ENCODE measurements at regions not wholly inside any gene's neighbourhood (a gene's known extent, or its start where the extent isn't known, plus 50 kb on each side); places are given as distances from the start of the nearest gene placed in this dataset.

- DNase-seq, result no peak
- Mint-ChIP-seq H3K9me3 (peaks cover 2% of the 10 kb centered on the region), H3K27ac (no peak overlapping the region), H3K4me1 (no peaks in the 10 kb centered on the region), H3K36me3 (ENCODE audit: low read depth) (no peaks in the 10 kb centered on the region), H3K4me3 (no peak overlapping the region), H3K27me3 (no peaks in the 10 kb centered on the region)
- ChIA-PET CTCF (no interaction called here), POLR2A (no interaction called here)
Measured at GRCh38 chr15:87805117-87805820, 451.3 kb downstream of the NTRK3 start.

- Mint-ChIP-seq H3K4me1 (no peaks in the 10 kb centered on the region), H3K36me3 (ENCODE audit: low read depth) (no peaks in the 10 kb centered on the region)
- CTCF ChIA-PET, result no interaction called here
Measured at GRCh38 chr15:87804451-87804850, 452.1 kb downstream of the NTRK3 start.

GRCh38 chr15:87799838-87800237 lies 456.7 kb downstream of the NTRK3 start:
- Mint-ChIP-seq H3K4me3 (no peak overlapping the region), H3K4me1 (no peaks in the 10 kb centered on the region), H3K36me3 (ENCODE audit: low read depth) (no peaks in the 10 kb centered on the region), H3K9me3 (no peaks in the 10 kb centered on the region), H3K27ac (no peak overlapping the region), H3K27me3 (no peaks in the 10 kb centered on the region)
- no peak for DNase-seq
- ChIA-PET POLR2A (no interaction called here), CTCF (no interaction called here)

More at GRCh38 chr15:87804451-87804850, 452.1 kb downstream of the NTRK3 start:
- Mint-ChIP-seq H3K27ac (no peak overlapping the region), H3K9me3 (peaks cover 2% of the 10 kb centered on the region), H3K27me3 (no peaks in the 10 kb centered on the region), H3K4me3 (no peak overlapping the region)
- POLR2A ChIA-PET, result no interaction called here
- DNase-seq, result no peak

- Mint-ChIP-seq H3K27ac (no peak overlapping the region), H3K36me3 (ENCODE audit: low read depth) (no peaks in the 10 kb centered on the region), H3K4me3 (no peak overlapping the region), H3K4me1 (no peaks in the 10 kb centered on the region), H3K9me3 (no peaks in the 10 kb centered on the region), H3K27me3 (no peaks in the 10 kb centered on the region)
- ChIA-PET CTCF (no interaction called here), POLR2A (no interaction called here)
- no peak for DNase-seq
Measured at GRCh38 chr15:87799428-87799827, 457.1 kb downstream of the NTRK3 start.

DNA sequence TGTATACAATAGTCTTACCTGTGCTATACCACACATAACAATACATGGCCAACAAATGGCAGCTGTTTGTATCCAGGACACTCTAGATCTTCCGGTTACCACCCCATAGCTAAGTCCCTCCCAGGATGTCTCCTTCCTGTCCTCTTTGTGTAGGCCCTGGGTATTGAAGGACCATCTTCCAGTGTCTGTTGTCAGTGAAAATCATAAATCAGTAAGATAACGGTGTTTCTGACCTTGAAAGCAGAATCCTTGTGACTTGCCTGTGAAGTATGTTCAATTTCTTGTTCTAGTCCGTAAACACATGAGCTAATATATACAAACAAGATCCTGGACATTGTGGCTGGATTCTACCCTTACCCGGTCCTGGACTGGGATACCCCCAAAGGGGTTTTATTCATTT lies 462.8 kb downstream of the NTRK3 start:
- Mint-ChIP-seq H3K27me3 (no peaks in the 10 kb centered on the region), H3K4me3 (no peak overlapping the region), H3K9me3 (no peaks in the 10 kb centered on the region), H3K36me3 (ENCODE audit: low read depth) (no peaks in the 10 kb centered on the region), H3K27ac (no peak overlapping the region), H3K4me1 (no peaks in the 10 kb centered on the region)
- CTCF ChIA-PET, result no interaction called here
- POLR2A ChIA-PET, result no interaction called here
- no peak for DNase-seq

GRCh38 chr15:87792250-87793040 lies 464.1 kb downstream of the NTRK3 start:
- CTCF ChIA-PET, result interaction anchor here (0.7 kb wide), 1 partner anchor 116 kb away, joined by 3 read pairs; no protein-coding TSS in a partner anchor
- Mint-ChIP-seq H3K27ac (no peak overlapping the region), H3K4me3 (no peak overlapping the region), H3K27me3 (no peaks in the 10 kb centered on the region), H3K9me3 (no peaks in the 10 kb centered on the region), H3K4me1 (no peaks in the 10 kb centered on the region), H3K36me3 (ENCODE audit: low read depth) (no peaks in the 10 kb centered on the region)
- POLR2A ChIA-PET, result no interaction called here
- DNase-seq, result no peak

GRCh38 chr15:87781959-87782625 lies 474.4 kb downstream of the NTRK3 start:
- no peak for DNase-seq
- no peaks in the 10 kb centered on the region for H3K27me3 Mint-ChIP-seq
- ChIA-PET CTCF (no interaction called here), POLR2A (no interaction called here)
- H3K36me3 Mint-ChIP-seq (ENCODE audit: low read depth), result no peaks in the 10 kb centered on the region
- no peaks in the 10 kb centered on the region for H3K4me1 Mint-ChIP-seq
- no peak overlapping the region for H3K27ac Mint-ChIP-seq
- no peak overlapping the region for H3K4me3 Mint-ChIP-seq
- no peaks in the 10 kb centered on the region for H3K9me3 Mint-ChIP-seq

GRCh38 chr15:87779746-87780145 lies 476.8 kb downstream of the NTRK3 start:
- no peaks in the 10 kb centered on the region for H3K36me3 Mint-ChIP-seq (ENCODE audit: low read depth)
- no peaks in the 10 kb centered on the region for H3K9me3 Mint-ChIP-seq
- no peaks in the 10 kb centered on the region for H3K27me3 Mint-ChIP-seq
- POLR2A ChIA-PET, result no interaction called here
- CTCF ChIA-PET, result no interaction called here
- DNase-seq, result no peak
- H3K4me3 Mint-ChIP-seq, result no peak overlapping the region
- no peak overlapping the region for H3K27ac Mint-ChIP-seq
- H3K4me1 Mint-ChIP-seq, result no peaks in the 10 kb centered on the region

- no peaks in the 10 kb centered on the region for H3K4me1 Mint-ChIP-seq
- H3K27ac Mint-ChIP-seq, result no peak overlapping the region
- no peaks in the 10 kb centered on the region for H3K27me3 Mint-ChIP-seq
- no peak overlapping the region for H3K4me3 Mint-ChIP-seq
- POLR2A ChIA-PET, result no interaction called here
- no peak for DNase-seq
- no peaks in the 10 kb centered on the region for H3K36me3 Mint-ChIP-seq (ENCODE audit: low read depth)
- no peaks in the 10 kb centered on the region for H3K9me3 Mint-ChIP-seq
- CTCF ChIA-PET, result no interaction called here
Measured at GRCh38 chr15:87778358-87778757, 478.2 kb downstream of the NTRK3 start.

DNA sequence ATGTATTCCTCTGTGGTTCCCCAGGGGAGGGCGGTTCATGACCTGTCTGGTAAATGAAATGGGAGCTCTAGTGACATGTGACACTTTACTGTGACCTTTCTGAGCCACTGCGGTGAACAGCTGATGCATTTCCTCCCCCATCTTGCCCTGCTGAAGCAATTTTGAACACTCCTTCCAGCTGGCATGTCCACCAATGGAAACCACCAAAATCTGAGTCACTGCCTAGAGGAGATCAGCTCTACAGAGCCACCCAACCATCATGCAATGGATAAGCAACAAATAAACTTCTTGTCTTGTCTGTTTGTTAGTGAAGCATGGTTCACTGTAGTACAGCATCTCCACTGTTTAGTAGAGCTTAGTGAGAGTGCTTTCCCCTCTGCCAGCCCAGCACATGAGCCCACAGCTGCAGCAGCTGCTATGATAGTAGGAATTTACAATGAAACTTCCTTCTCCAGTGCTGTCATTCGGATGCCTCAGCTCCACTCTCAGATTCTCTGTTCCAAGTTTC lies 479.4 kb downstream of the NTRK3 start:
- no peaks in the 10 kb centered on the region for H3K36me3 Mint-ChIP-seq (ENCODE audit: low read depth)
- H3K27me3 Mint-ChIP-seq, result no peaks in the 10 kb centered on the region
- POLR2A ChIA-PET, result no interaction called here
- H3K4me3 Mint-ChIP-seq, result no peak overlapping the region
- CTCF ChIA-PET, result no interaction called here
- no peak for DNase-seq
- no peaks in the 10 kb centered on the region for H3K4me1 Mint-ChIP-seq
- no peaks in the 10 kb centered on the region for H3K9me3 Mint-ChIP-seq
- no peak overlapping the region for H3K27ac Mint-ChIP-seq

DNA sequence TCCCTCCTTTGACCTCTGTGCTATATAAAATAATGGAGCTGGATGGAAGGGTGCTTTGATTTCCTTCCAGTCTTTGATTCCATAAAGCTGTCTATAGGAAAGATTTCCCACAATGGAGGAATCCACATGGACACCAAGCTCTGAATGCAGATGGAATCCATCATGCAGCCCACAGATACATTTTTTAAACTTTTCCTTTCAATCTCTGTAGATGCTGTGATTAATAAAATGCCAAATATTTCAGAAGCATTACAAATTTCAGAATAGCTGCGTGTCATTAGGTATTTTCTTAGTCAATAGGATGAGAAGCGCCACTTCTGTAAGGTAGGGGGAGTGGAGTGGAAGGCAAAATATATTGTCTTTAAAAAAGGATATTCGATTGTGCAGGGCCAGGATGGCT lies 489.0 kb downstream of the NTRK3 start:
- POLR2A ChIA-PET, result no interaction called here
- CTCF ChIA-PET, result no interaction called here

GRCh38 chr15:87764461-87765240 lies 491.9 kb downstream of the NTRK3 start:
- Mint-ChIP-seq H3K4me3 (no peak overlapping the region), H3K36me3 (ENCODE audit: low read depth) (no peaks in the 10 kb centered on the region), H3K27ac (no peak overlapping the region), H3K27me3 (no peaks in the 10 kb centered on the region), H3K4me1 (peaks cover 7% of the 10 kb centered on the region), H3K9me3 (peaks cover 2% of the 10 kb centered on the region)
- ChIA-PET POLR2A (no interaction called here), CTCF (no interaction called here)
- no peak for DNase-seq

More for the DNA sequence above, 489.0 kb downstream of the NTRK3 start:
- no peaks in the 10 kb centered on the region for H3K27me3 Mint-ChIP-seq
- no peaks in the 10 kb centered on the region for H3K36me3 Mint-ChIP-seq (ENCODE audit: low read depth)
- H3K4me1 Mint-ChIP-seq, result no peaks in the 10 kb centered on the region
- no peaks in the 10 kb centered on the region for H3K9me3 Mint-ChIP-seq
- H3K4me3 Mint-ChIP-seq, result no peak overlapping the region
- no peak for DNase-seq
- H3K27ac Mint-ChIP-seq, result no peak overlapping the region

- Mint-ChIP-seq H3K36me3 (ENCODE audit: low read depth) (no peaks in the 10 kb centered on the region), H3K27ac (no peak overlapping the region), H3K4me1 (peaks cover 7% of the 10 kb centered on the region), H3K27me3 (no peaks in the 10 kb centered on the region), H3K9me3 (peaks cover 2% of the 10 kb centered on the region), H3K4me3 (no peak overlapping the region)
- POLR2A ChIA-PET, result no interaction called here
- no peak for DNase-seq
- CTCF ChIA-PET, result interaction anchor here (0.6 kb wide), 1 partner anchor 24 kb away, joined by 3 read pairs; no protein-coding TSS in a partner anchor
Measured at GRCh38 chr15:87763837-87764236, 492.7 kb downstream of the NTRK3 start.
